Astrocyte (in vitro differentiated cells and primary cell): ENCODE measurements at regions not wholly inside any gene's neighbourhood (a gene's known extent, or its start where the extent isn't known, plus 50 kb on each side); places are given as distances from the start of the nearest gene placed in this dataset.

Experiments
- DNase-seq: peaks from one replicate; pipeline ENCODE4 v3.0.0-alpha.2; 2010; ENCODE audit warnings: low read depth
- FAIRE-seq: peaks from 2 replicates; lab custom pipeline; 2011; peaks lifted over from hg19 to GRCh38; lab: Jason Lieb, UNC
- H2AFZ ChIP-seq: 2 replicates; pipeline ENCODE4 v1.6.0; 2012; ENCODE audit warnings: low read depth, low read length, inconsistent platforms
- H3K27ac ChIP-seq: 2 replicates; pipeline ENCODE4 v1.5.1; 2011; ENCODE audit warnings: low read depth, low read length, inconsistent platforms
- H3K27me3 ChIP-seq: 2 replicates; pipeline ENCODE4 v1.6.0; 2011; ENCODE audit warnings: low read length, inconsistent platforms; ENCODE audit not compliant: insufficient read depth
- H3K36me3 ChIP-seq: 2 replicates; pipeline ENCODE4 v1.5.1; 2011; ENCODE audit warnings: low read length, inconsistent platforms; ENCODE audit not compliant: insufficient read depth
- H3K4me1 ChIP-seq: 2 replicates; pipeline ENCODE4 v1.5.1; 2011; ENCODE audit warnings: low read length, inconsistent platforms; ENCODE audit not compliant: insufficient read depth
- H3K4me2 ChIP-seq: 2 replicates; pipeline ENCODE4 v1.6.0; 2012; ENCODE audit warnings: low read length, inconsistent platforms
- H3K4me3 ChIP-seq: 2 replicates; pipeline ENCODE4 v1.5.1; 2011; ENCODE audit warnings: low read depth, mild to moderate bottlenecking, low read length, inconsistent platforms; ENCODE audit not compliant: insufficient read depth
- H3K79me2 ChIP-seq: 2 replicates; pipeline ENCODE4 v1.6.0; 2012; ENCODE audit warnings: mild to moderate bottlenecking, low read length, inconsistent platforms; ENCODE audit not compliant: insufficient read depth
- H3K9ac ChIP-seq: 2 replicates; pipeline ENCODE4 v1.6.0; 2012; ENCODE audit warnings: mild to moderate bottlenecking, low read length, inconsistent platforms
- H3K9me3 ChIP-seq: 2 replicates; pipeline ENCODE4 v1.5.1; 2012; ENCODE audit warnings: low read depth, mild to moderate bottlenecking, low read length, inconsistent platforms; ENCODE audit not compliant: insufficient read depth
- H4K20me1 ChIP-seq: 2 replicates; pipeline ENCODE4 v1.6.0; 2012; ENCODE audit warnings: low read length, inconsistent platforms; ENCODE audit not compliant: insufficient read depth
- H3K27ac Mint-ChIP-seq: one replicate; pipeline ENCODE4 v1.8.0; 2021; ENCODE audit warnings: mild to moderate bottlenecking, mixed read lengths; ENCODE audit not compliant: unreplicated experiment
- H3K27me3 Mint-ChIP-seq: one replicate; pipeline ENCODE4 v1.8.0; 2021; ENCODE audit warnings: low read depth, mixed read lengths; ENCODE audit not compliant: unreplicated experiment
- H3K36me3 Mint-ChIP-seq: one replicate; pipeline ENCODE4 v1.8.0; 2021; ENCODE audit warnings: low read depth, mixed read lengths; ENCODE audit not compliant: unreplicated experiment
- H3K4me1 Mint-ChIP-seq: one replicate; pipeline ENCODE4 v1.8.0; 2021; ENCODE audit warnings: low read depth, mixed read lengths; ENCODE audit not compliant: unreplicated experiment
- H3K4me3 Mint-ChIP-seq: one replicate; pipeline ENCODE4 v1.8.0; 2021; ENCODE audit warnings: mild to moderate bottlenecking, moderate library complexity, mixed read lengths; ENCODE audit not compliant: unreplicated experiment
- H3K9me3 Mint-ChIP-seq: one replicate; pipeline ENCODE4 v1.8.0; 2021; ENCODE audit warnings: mild to moderate bottlenecking, mixed read lengths; ENCODE audit not compliant: unreplicated experiment
- EZH2 ChIP-seq: IDR thresholded peaks from 2 replicates; pipeline ENCODE4 v1.6.1; 2012; ENCODE audit warnings: mild to moderate bottlenecking, low read length, inconsistent platforms; ENCODE audit not compliant: insufficient read depth
- TF ChIP-seq, protein P1 (sequence below): IDR thresholded peaks from 2 replicates; pipeline ENCODE4 v1.5.1; 2011; ENCODE audit warnings: low read depth, mild to moderate bottlenecking, inconsistent platforms, low read length, moderate library complexity; ENCODE audit not compliant: insufficient read depth

- H3K4me3 Mint-ChIP-seq, result no peak overlapping the region
- no peak overlapping the region for H3K27ac ChIP-seq
- H3K4me3 ChIP-seq, result no peak overlapping the region
- no peaks in the 10 kb centered on the region for H3K9me3 Mint-ChIP-seq
- no peaks in the 10 kb centered on the region for H3K4me1 Mint-ChIP-seq
- DNase-seq (no peak), FAIRE-seq (no peak)
- no peaks in the 10 kb centered on the region for H3K9me3 ChIP-seq
- H3K4me1 ChIP-seq, result no peaks in the 10 kb centered on the region
- H3K9ac ChIP-seq, result no peak overlapping the region
- no peak overlapping the region for H3K4me2 ChIP-seq
- no peak overlapping the region for H2AFZ ChIP-seq
- H3K79me2 ChIP-seq, result no peaks in the 10 kb centered on the region
- no peaks in the 10 kb centered on the region for H3K36me3 Mint-ChIP-seq
- H3K27me3 ChIP-seq, result peaks cover 2% of the 10 kb centered on the region
- H3K27me3 Mint-ChIP-seq, result peaks cover 9% of the 10 kb centered on the region
- no peak overlapping the region for H3K27ac Mint-ChIP-seq
- TF ChIP-seq, protein P1, sequence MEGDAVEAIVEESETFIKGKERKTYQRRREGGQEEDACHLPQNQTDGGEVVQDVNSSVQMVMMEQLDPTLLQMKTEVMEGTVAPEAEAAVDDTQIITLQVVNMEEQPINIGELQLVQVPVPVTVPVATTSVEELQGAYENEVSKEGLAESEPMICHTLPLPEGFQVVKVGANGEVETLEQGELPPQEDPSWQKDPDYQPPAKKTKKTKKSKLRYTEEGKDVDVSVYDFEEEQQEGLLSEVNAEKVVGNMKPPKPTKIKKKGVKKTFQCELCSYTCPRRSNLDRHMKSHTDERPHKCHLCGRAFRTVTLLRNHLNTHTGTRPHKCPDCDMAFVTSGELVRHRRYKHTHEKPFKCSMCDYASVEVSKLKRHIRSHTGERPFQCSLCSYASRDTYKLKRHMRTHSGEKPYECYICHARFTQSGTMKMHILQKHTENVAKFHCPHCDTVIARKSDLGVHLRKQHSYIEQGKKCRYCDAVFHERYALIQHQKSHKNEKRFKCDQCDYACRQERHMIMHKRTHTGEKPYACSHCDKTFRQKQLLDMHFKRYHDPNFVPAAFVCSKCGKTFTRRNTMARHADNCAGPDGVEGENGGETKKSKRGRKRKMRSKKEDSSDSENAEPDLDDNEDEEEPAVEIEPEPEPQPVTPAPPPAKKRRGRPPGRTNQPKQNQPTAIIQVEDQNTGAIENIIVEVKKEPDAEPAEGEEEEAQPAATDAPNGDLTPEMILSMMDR, result no peak
- TF ChIP-seq EZH2, result no peak
- no peaks in the 10 kb centered on the region for H3K36me3 ChIP-seq
- no peaks in the 10 kb centered on the region for H4K20me1 ChIP-seq
These were observed 316.0 kb downstream of the CXCL12 start for GRCh38 chr10:44068716-44069482.

DNA sequence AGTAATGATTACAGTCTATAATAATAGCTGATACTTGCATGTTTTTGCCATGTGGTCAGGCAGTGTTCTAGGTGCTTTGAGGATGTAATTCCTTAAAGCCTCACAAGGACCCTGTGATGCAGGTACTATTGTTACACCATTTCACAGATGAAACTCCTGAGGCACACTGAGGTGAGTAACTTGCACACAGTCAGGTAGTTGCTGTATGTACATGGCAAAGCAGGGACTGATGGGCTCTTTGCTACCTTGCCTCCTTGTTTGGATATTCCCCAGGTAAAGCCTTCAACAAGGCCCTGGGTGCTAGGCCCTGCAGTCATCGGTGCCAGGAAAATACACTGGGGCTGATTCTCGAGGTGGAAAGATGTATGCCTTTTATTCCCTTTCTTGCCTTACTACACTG is 317.5 kb downstream of the CXCL12 start:
- Mint-ChIP-seq H3K4me1 (no peaks in the 10 kb centered on the region), H3K27ac (no peak overlapping the region)
- FAIRE-seq, result no peak

More for the DNA sequence above, 317.5 kb downstream of the CXCL12 start:
- H3K4me1 ChIP-seq, result no peaks in the 10 kb centered on the region
- no peak overlapping the region for H3K9ac ChIP-seq
- no peaks in the 10 kb centered on the region for H3K36me3 Mint-ChIP-seq
- no peaks in the 10 kb centered on the region for H4K20me1 ChIP-seq
- H3K4me2 ChIP-seq, result no peak overlapping the region
- peaks cover 15% of the 10 kb centered on the region for H3K27me3 Mint-ChIP-seq
- no peaks in the 10 kb centered on the region for H3K36me3 ChIP-seq
- H3K4me3 ChIP-seq, result no peak overlapping the region
- no peak overlapping the region for H3K4me3 Mint-ChIP-seq
- H2AFZ ChIP-seq, result no peak overlapping the region
- no peaks in the 10 kb centered on the region for H3K9me3 ChIP-seq
- H3K9me3 Mint-ChIP-seq, result peaks cover 3% of the 10 kb centered on the region
- H3K27ac ChIP-seq, result no peak overlapping the region
- no peak for DNase-seq
- no peak for TF ChIP-seq EZH2
- TF ChIP-seq, protein P1, result no peak
- no peaks in the 10 kb centered on the region for H3K79me2 ChIP-seq
- H3K27me3 ChIP-seq, result peaks cover 2% of the 10 kb centered on the region
